Retinal pigment epithelial cell (primary cell): ENCODE measurements at regions not wholly inside any gene's neighbourhood (a gene's known extent, or its start where the extent isn't known, plus 50 kb on each side); places are given as distances from the start of the nearest gene placed in this dataset.

Source experiments
- DNase-seq: peaks from one replicate; pipeline ENCODE4 v3.0.0-alpha.2; 2010; ENCODE audit warnings: low read depth
- H3K4me3 ChIP-seq: 2 replicates; pipeline ENCODE4 v1.5.1; 2011; ENCODE audit warnings: mild to moderate bottlenecking, low read length, control low read depth, moderate library complexity
- CTCF ChIP-seq: conservative IDR thresholded peaks from 2 replicates; pipeline ENCODE4 v1.5.1; 2011; ENCODE audit warnings: low read depth, low read length, control low read depth, inconsistent platforms

- no peak for TF ChIP-seq CTCF
- no peak for DNase-seq
- H3K4me3 ChIP-seq, result no peak overlapping the region
Observed at GRCh38 chr1:209455145-209455544, 128.4 kb upstream of the CAMK1G start.

GRCh38 chr1:209455661-209456358 lies 127.7 kb upstream of the CAMK1G start:
- DNase-seq, result no peak
- H3K4me3 ChIP-seq, result no peak overlapping the region
- TF ChIP-seq CTCF, result no peak

DNA sequence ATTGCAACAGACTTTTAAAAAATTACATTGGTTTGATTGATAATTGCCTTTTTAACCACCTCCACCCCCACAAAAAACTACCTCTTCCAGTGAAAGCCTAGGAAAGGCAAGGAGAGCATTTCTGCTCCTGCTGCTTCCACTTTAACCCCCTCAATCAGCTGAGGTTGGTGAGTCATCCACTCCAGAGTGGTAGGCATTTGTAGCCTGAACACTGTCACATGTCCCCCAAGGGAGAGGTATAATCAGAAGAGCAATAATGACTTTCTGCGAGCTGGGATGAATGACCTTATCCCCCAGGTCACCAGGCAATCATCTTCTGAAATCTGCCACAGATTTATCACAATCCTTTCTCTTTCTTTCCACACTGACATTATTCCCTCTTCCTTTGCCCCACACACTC lies 126.6 kb upstream of the CAMK1G start:
- TF ChIP-seq CTCF, result no peak
- H3K4me3 ChIP-seq, result no peak overlapping the region
- peak; percentile 43 for DNase-seq

DNA sequence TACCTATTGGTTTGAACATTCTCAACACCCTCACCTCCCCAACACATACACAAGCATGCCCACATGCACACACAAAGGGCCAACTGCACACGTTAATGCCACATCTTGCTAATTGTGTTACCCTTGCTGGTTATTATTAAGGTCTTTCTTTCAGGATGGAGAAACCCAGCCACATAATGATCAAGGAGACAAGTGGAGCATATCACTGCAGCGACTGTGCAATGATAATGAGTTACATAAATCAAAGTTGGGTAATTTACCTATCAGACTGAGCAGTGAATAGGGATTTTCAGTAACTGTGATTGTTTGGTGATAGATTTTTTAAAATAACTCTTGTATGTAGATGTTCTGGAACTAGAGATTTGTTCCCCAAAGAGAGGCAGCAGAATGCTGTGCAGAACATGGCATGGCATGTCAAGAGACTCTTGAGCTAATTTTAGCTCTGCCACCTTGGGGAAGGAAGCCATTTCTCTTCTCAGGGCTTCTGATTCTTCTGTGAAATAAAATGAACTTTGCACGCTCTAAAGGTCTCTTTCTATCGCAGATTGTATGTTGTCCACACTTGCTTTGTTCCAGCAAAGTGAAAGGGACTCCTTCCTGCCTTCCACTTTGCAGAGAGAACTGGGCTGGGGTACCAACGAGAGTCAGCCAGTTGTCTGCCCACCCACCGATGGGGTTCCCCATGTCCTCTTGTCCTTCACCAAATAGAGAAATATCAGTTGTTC lies 126.0 kb upstream of the CAMK1G start:
- no peak overlapping the region for H3K4me3 ChIP-seq
- no peak for TF ChIP-seq CTCF
- no peak for DNase-seq

DNA sequence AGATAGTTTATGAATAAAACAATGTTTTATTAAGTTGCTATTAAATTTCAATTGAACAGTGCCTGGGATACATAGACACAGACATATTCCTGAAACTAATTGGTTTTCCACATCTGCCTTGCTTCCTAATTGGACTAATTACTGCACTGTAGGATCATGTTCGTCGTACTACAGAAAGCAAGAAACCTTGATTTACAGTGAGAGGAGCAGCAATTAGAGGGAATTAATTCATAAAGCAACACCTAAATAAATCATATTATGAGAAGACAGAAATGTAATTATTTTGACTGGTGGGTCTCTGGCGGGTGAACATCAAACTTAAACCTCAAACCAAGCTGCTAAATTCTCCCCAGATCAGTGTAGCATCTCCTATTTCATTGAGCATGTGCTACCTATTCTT lies 124.6 kb upstream of the CAMK1G start:
- no peak for TF ChIP-seq CTCF
- DNase-seq, result no peak
- H3K4me3 ChIP-seq, result no peak overlapping the region

GRCh38 chr1:209461168-209461567 lies 122.3 kb upstream of the CAMK1G start:
- no peak for TF ChIP-seq CTCF
- H3K4me3 ChIP-seq, result no peak overlapping the region
- DNase-seq, result no peak

GRCh38 chr1:209462433-209462832 lies 121.1 kb upstream of the CAMK1G start:
- no peak for TF ChIP-seq CTCF
- no peak for DNase-seq
- no peak overlapping the region for H3K4me3 ChIP-seq
